Sigmoid colon (tissue), 3 donors: ENCODE measurements at regions not wholly inside any gene's neighbourhood (a gene's known extent, or its start where the extent isn't known, plus 50 kb on each side); places are given as distances from the start of the nearest gene placed in this dataset.

Experiments
- CTCF ChIP-seq, 4 experiments: fragments of 450-650 bp in 3 of 4; fragments of 200-600 bp in 1 of 4; IDR thresholded peaks; one replicate each; pipeline ENCODE4 v1.5.1; 2016 to 2019; ENCODE audit warnings: antibody characterized with exemption in 4 of 4, mild to moderate bottlenecking in 3 of 4, moderate library complexity in 2 of 4
- POLR2A ChIP-seq, 2 donors: fragments of 450-650 bp; IDR thresholded peaks; one replicate each; pipeline ENCODE4 v1.6.1; 2016; ENCODE audit warnings: antibody characterized with exemption in 2 of 2, mild to moderate bottlenecking in 2 of 2, moderate library complexity in 2 of 2

- no peak for TF ChIP-seq CTCF (IDR thresholded peaks at IDR 0.05)
- TF ChIP-seq POLR2A (IDR thresholded peaks at IDR 0.05) = no peak
Measured at GRCh38 chr4:58127680-58128079, 1017.5 kb upstream of the IGFBP7 start.
